Colon (tissue), 2 donors: ENCODE measurements at regions not wholly inside any gene's neighbourhood (a gene's known extent, or its start where the extent isn't known, plus 50 kb on each side); places are given as distances from the start of the nearest gene placed in this dataset.
"Not testable (repeated sequence)": the region's sequence is repeated elsewhere in the genome, so short reads cannot be mapped to it uniquely, and the experiment has no call there.

Experiments
- FAIRE-seq: peaks from 2 replicates; lab custom pipeline; 2012; peaks lifted over from hg19 to GRCh38; lab: Jason Lieb, UNC
- donor health status: control.
- donor health status: control.

DNA sequence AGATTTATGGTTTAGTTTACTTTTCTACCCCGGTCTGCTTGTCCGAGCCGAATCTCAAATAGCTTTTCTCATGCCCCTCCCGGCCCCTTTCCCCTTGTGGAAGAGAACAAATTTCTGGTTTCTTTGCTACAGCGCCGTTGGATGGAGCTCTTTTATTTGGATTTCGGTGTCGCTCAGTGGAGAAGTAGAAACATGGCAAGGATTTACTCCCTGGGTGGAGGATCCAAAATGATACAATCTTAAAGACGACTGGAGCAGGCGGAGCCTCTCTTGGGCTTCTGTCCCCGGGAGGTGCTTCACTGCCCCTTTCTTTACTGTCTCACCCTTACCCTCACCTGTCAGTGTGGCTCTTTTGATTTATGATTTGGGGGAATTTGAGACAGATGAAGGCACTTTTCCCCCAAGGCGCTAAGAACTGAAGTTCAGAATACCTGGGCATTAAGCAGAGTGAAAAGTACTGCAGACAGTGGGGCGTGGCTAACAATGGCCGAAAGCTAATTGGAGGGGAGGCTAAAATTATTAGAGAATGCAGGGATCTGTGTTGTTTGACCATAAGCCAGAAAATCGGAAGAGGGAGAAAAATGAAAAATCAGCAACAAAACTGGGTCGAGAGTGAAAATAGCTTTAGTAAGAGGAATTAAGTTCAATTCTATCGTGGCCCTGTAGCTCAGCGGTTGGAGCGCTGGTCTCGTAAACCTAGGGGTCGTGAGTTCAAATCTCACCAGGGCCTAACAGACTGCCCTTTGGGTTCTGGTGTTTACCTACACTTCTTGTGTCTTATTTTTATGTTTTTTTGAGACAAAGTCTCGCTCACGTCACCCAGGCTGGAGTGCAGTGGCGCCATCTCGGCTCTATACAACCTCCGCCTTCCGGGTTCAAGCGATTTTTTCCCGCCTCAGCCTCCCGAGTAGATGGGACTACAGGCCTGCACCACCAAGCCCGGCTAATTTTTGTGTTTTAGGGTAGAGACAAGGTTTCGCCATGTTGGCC lies 145.1 kb upstream of the ZNF184 start:
- no peak for FAIRE-seq

DNA sequence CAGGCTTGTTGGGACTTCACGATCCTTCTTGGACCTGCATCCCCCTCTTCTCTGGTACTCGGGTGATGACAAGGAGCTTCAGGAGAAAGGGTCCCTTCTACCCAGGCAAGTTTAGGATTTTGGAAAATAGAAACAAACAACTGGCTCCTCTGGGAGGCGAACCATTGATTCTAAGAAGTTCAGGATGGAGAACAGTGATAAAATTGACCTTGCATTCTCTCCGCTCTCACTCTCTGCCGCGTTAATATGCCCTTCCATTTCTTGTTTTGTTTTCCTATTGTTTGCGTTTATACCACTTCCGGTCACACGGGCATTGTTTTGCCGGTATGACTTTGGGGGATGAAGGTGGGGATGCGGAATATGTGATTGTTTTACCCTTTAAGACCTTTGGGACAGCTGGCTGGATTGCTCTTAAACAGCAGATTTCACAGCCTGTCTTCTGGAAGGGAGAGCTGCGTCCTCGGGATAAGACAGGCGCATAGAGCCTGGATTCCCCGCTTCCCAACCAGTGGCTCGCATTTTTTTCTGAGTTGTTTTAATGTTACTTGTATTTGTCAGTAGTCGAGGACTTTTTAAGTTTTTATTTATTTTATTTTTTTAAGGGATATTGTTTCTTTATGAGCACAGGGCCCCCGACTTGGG lies 144.3 kb upstream of the ZNF184 start:
- FAIRE-seq: no peak

DNA sequence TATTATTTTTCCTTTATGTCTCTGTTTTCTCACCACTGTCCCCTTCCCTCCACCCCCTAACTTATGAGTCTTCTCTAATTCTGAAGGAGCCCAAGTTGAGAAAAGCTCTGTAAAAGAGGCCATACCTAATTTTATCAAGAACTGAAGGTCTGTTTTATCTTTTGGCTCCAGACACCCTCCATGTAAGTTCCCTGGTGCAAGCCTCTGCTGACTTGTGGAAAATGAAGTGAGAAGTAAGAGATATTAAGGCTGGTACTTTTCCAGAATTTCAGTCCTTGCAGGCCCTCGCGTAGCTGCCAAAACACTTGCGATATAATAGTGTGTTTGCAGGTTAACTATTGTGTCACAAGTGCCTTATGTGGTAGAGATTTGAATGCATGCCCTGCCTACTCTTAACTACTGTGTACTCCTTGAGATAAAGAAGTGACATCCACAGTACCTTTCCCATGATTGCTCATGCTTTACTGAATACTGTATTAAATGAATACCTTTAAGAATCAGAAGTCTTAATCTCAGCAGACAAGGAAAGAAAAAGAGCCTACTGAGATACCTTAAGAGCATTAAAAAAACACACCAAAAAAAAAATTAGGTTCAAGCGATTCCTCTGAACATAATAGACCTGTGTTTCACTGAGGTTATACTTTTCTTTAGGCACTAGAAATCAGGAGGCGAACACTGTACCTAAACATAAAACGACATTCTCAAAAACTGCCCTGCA lies 143.6 kb upstream of the ZNF184 start:
- FAIRE-seq: no peak

DNA sequence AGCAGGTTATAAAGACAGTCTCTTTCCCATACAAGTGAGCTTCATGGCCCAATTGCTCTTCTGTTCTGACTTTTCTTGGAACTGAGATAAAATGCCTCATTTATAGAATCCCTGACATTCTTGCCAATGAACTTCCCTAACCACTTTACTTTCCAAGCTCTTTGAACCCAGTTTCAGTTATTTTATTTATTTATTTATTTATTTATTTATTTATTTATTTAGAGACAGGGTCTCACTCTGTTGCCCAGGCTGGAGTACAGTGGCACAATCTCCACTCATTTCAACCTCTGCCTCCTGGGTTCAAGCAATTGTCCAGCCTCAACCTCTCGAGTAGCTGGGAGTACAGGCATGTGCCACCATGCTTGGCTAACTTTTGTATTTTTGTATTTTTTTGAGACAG lies 138.5 kb upstream of the ZNF184 start:
- FAIRE-seq: no peak

DNA sequence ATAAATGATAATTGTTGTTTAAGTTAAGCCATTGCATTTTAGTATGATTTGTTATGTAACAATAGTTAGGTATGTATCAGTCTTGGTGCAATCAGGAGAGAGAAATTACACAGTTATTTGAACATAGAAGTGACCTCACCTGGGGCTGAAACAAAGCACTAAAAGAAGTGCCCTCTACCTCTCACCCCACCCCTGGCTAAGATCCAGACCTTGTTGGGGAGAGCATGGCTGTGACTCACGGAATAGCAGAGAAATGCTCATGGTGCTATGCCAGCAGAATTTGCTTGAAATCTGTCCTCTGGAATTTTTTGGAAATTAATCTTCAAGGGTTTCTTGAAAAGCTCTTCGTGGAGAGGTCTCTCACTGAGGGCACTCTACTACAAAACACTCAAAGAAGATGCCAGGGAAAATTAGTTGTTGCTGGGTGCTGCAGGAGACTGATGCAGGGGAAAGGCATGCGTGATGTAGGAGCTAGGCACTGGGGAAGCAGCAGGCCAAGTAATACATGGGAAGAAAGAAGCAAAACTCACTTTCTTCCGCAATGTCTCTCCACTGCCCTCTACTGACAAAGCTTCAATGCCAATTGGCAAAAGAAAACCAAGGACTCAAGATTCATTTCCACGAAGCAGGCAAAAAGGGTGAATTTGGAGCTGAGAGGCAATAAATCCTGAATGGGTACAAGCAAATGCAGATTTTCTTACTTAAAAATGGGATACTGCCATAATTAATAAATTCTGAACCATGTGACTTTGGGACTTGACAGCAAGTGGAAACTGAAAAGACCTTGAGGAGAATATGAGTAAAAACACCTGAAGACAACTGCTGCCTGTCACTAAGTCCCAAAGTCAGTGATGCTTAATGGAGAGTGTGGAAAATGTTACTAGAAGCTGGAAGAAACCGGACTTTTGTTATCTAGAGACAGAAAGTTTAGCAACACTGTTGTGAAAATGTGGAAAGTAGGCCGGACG lies 136.3 kb upstream of the ZNF184 start:
- no peak for FAIRE-seq

DNA sequence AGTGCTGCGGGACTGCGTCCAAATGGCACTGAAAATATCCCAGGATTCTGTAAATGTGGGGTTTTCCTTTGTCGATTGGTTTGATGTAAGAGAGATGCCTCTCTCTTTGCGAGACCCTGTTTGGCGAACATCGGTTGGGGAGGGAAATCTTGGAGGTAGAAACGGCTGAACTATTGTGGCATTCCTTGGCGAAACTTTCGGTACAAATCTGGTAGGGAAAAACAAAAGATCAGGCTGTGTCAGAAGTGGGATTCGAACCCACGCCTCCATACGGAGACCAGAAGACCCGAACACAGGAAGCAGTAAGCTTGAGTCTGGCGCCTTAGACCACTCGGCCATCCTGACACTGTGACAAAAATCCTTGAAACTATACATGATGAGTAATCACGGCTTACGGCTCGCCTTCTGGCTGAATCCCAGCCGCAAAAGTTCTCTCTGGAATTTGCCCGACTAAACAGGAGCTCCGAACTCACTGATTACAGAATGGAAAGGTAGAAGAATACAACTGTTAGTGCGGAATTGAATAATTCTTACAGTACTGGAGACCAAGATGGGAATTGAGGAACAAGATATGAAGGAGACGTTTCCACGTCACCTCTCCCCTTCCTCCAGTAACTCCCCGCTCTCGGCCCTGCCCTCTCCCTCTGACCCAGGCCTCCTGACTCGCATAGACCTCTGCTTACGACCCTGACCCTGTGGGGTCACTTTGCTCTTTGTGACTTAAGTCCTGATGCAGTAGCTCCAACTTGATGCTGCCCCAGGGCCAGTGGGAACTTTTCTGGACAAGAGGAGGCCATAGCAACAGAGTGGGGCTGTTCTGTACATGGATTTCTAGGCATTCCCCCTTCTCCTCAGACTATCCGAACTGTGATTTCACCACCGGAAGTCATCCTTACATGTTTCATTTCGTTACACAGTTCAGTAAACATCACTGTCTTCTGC lies 132.8 kb upstream of the ZNF184 start:
- FAIRE-seq: no peak

DNA sequence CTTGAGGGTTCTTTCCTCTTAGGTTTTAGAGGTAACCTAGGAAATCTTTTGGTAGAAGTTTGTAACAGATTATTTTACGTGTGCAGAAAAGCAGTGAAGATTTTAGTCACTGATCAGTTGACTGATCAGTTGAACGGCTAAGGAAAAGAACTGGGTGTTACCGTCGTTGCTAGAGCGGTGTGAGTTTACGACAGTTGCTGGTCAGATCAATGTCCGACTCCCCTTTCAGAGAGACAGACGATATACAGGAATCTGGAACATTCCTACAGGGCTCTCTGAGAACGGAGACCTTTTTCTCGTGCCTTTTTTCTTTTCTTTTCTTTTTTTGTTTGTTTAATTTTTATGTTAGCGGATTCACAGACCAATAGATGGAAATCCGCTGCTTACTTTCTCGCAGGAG lies 132.1 kb upstream of the ZNF184 start:
- FAIRE-seq: no peak

DNA sequence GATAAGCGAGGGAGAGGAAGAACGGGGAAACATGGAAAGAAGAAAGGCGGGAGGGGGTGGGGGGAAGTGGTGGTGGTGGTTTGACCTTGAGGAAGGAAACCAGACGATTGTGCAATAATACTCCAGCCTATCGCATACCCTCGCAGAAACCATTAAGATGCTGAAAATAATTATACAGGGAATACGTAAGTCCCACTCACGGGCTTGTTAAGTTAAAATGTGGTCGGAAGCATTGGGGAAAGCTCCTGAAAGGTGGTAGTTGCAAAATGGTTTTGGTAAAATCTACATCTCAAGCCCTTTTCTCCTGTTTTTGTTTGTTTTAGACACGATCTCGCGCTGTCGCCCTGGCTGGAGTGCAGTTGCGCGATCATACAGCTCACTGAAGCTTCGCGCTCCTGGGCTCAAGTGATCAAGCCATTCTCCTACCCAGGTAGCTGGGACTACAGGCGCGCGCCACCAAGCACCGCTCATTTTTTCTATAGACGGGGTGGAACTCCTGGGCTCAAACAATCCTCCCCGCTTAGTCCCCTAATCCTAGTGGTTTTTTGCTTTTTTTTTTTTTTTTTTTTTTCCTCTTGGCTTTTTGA lies 128.9 kb upstream of the ZNF184 start:
- FAIRE-seq: no peak

DNA sequence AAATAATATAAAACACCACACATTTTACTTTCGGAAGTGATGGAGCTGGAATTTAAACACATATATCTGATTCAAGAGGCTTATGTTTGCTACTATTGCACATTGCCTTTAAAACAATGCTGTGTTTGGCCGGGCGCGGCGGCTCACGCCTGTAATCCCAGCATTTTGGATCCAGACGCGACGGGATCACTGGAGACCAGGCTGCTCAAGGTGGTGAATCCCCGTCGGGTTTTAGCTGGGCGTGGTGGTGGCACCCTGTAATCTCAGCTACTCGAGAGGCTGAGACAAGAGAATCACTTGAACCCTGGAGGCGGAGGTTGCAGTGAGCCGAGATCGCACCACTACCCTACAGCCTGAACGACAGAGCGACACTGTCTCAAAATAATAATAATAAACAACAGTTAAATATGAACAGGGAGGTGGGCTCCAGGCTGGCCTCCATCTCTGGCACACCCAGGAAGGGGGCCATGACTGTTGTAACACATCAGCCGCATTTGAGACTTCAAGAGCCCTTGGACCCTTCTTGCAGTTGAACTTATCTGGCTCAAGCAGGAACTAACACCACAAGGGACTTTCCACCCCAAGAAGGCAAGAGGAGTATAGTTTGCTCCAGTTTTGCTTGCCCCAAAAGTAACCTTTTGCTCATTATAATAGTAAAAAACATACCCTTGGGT lies 127.1 kb upstream of the ZNF184 start:
- no peak for FAIRE-seq

DNA sequence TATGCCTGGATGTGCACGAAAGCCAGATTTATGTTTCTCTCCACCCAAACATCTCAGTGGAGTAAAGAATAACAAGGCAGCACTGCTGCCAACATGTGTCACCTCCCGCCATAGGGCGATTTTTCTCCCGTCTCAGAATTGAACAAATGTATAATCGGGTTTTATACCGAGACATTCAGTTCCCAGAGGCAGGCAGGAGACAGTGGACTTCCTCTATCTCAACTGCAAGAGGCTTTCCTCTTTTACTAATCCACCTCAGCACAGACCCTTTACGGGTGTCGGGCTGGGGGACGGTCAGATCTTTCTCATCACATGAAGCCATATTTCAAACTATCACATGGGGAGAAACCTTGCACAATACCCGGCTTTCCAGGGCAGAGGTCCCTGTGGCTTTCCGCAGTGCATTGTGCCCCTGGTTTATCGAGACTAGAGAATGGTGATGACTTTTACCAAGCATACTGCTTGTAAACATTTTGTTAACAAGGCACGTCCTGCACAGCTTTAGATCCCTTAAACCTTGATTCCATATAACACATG lies 124.2 kb upstream of the ZNF184 start:
- FAIRE-seq: not testable (repeated sequence)

DNA sequence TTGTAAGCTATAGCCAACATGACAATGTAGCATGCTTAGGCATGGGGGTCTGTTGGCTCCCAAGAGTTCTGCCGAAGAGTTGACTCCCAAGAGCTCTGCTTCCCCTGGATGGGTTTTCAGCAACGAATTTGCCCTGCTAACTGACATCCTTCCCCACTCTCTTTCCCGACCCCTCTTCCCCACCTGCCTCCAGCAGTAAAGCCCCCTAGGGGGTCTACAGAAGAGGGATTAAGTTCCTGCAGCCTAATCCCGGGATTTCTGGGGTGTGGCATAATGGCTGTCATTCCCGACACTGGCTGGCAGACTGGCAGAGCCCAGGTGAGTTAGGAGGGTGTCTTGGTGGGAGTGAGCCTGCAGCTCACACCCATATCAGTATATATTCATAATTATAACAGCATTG lies 121.0 kb upstream of the ZNF184 start:
- no peak for FAIRE-seq

DNA sequence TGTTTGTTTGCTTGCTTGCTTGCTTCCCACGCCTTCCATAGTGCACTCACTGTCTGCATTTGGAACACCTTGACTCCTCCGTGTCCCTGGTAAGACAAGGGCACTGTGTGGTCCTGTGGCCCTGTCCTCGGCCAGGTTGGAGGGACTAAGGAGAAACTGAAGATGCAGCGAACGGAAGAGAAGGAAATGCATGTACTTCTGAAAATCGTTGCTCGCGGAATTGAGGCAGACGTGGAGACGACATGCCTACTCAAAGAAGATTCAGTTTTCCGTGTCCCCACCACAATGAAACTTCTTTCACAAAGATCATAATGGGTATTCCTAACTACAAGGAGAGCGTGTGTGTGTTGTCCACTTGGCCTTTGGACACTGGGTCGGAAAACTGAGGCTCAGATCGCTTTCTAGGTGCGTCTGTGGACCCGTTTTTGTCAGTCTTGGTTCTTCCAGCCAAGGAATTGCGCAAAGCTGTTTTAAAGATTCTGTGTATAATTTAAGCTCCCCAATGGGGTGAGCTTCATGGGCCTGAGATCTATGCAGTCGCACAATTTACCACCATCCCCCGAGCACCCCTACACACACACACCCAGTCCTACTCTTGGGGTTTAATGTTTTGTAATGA lies 120.4 kb upstream of the ZNF184 start:
- FAIRE-seq: no peak

DNA sequence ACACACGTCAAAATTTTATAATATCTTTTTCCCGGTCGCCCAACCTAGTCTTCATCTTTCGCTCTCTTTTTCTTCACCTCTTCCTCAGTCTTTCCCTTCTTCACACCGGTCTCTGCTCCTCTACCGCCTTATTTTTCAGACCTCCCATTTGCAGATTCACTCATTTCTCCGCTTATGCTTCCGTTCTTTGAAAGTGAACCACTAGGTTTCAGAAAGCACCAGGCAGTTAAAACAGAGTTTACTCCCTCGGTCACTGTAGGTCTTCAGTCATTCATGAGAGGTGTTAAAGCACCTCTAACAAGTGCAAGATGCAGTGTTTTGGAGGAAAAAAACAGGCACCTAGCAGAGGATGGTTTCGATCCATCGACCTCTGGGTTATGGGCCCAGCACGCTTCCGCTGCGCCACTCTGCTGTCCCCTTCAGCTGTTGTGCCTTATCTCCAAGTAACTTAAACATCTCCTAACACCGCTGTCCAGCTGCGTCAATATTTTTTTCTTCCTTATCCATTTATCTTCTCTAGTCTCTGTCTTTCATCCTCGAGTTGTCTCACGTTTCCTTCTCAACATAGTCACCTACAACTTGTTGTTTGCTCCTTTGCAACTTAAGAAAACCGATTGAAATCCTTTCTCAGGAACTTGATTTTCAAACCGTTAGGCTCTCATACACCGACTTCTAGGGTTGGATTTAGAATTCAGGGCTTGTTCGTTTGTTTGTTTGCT lies 119.7 kb upstream of the ZNF184 start:
- no peak for FAIRE-seq

DNA sequence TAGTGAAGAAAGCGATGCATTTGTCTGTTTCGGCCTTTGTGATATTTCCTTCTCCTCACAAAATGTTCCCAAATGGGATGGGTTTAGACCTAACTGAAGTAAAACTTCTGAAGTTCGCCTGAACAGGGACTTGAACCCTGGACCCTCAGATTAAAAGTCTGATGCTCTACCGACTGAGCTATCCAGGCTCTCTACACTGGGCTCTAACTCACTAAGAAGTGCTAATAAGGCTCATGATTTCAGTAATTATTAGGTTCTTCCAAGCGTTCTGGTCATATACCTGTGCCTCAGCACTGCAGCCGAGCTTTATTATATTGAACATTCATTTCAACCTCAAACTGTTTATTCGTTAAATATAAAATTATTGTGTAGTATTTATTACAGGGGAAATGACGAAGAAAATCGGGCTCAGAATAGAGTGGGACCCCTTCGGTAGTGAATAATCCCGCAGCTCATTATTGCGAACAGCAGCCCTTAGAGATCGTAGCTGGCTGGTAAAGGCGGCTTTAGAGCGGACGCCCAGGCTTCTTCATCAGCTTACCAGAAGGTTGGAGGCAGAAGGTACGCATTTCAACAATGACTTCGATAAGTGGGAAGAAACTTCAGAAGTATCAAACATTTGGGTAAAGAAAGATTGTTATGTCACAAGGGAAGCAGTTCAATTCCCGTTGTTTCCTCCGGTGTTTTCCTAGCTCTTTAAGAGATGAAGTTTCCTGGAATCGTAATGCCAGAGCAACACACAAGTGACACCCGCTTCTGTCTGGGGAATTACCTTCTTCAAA lies 119.0 kb upstream of the ZNF184 start:
- no peak for FAIRE-seq

DNA sequence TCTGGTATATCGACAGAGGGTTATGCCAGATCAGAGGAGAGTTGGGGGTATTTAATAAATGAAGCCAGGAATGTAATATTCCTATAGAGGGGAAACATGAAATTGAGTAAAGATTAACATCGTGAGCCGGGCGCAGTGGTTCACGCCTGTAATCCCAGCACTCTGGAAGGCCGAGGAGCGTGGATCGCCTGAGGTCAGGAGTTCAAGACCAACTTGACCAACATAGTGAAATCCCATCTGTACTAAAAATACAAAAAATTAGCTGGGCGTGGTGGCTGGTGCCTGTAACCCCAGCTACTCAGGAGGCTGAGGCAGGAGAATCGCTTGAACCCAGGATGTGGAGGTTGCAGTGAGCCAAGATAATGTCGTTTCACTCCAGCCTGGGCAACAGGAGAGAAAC lies 112.4 kb upstream of the ZNF184 start:
- FAIRE-seq: not testable (repeated sequence)

DNA sequence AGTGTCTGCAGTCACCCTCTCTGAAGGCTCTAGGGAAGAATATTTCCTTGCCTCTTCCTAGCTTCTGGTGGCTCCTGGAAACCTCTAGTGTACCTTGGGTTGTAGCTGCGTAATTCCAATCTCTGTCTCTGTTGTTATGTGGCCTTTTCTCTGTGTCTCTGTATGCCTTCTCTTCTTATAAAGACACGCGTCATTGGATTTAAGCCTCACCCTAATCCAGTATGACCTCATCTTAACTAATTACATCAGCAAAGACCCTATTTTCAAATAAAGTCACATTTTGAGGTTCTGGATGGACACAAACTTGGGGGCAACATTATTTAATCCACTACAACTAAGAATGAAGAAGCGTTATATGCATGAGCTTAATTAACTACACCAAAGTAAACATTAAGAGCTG lies 111.4 kb upstream of the ZNF184 start:
- no peak for FAIRE-seq
